ENCODE measurements at regions not wholly inside any gene's neighbourhood (a gene's known extent, or its start where the extent isn't known, plus 50 kb on each side); places are given as distances from the start of the nearest gene placed in this dataset.

DNA sequence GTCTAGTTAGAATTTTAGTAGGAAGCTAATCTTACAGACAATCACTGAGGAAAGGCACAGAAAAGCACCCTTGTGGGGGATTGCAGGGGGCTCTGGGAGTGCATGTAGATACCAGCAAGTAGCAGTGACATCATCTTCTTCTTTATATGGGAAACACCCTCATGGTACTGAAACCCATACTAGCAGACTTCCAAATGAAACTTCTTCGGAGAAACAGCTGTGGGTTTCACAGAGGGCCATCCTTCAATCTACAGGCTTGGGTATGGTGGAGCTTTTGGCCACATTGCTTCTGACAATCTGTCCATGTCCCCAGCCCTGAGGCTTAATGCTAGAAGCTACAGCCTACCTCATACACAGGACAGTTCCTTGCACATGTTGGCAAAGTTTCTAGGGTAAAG is 165.2 kb upstream of the NFIB start:
- CTCF ChIA-PET, result no interaction called here
- Histone ChIP-seq H3K4me3 (ENCODE audit: low read depth in 2 of 2, low read length in 2 of 2) (no peak overlapping the region), H3K4me1 (ENCODE audit: control insufficient read depth, insufficient read depth, low read length) (no peaks in the 10 kb centered on the region), H3K27me3 (ENCODE audit: control insufficient read depth, insufficient read depth, low read length) (no peaks in the 10 kb centered on the region), H3K36me3 (ENCODE audit: control insufficient read depth, insufficient read depth, low read length) (no peaks in the 10 kb centered on the region), H3K9me3 (ENCODE audit: control insufficient read depth, insufficient read depth, low read depth, low read length) (no peaks in the 10 kb centered on the region), H3K27ac (ENCODE audit: low read length) (no peak overlapping the region)
- no TSS peak for BruUV-seq (replicated peaks)
- intact Hi-C loops (cut with micrococcal nuclease; ENCODE audit: unreplicated experiment) (no loop called here), in situ Hi-C loops (cut with HindIII; ENCODE audit: low pct_unique_long_range_greater_than_20kb, low sequenced_read_pairs) (no loop called here)
- TF ChIP-seq, protein P1, sequence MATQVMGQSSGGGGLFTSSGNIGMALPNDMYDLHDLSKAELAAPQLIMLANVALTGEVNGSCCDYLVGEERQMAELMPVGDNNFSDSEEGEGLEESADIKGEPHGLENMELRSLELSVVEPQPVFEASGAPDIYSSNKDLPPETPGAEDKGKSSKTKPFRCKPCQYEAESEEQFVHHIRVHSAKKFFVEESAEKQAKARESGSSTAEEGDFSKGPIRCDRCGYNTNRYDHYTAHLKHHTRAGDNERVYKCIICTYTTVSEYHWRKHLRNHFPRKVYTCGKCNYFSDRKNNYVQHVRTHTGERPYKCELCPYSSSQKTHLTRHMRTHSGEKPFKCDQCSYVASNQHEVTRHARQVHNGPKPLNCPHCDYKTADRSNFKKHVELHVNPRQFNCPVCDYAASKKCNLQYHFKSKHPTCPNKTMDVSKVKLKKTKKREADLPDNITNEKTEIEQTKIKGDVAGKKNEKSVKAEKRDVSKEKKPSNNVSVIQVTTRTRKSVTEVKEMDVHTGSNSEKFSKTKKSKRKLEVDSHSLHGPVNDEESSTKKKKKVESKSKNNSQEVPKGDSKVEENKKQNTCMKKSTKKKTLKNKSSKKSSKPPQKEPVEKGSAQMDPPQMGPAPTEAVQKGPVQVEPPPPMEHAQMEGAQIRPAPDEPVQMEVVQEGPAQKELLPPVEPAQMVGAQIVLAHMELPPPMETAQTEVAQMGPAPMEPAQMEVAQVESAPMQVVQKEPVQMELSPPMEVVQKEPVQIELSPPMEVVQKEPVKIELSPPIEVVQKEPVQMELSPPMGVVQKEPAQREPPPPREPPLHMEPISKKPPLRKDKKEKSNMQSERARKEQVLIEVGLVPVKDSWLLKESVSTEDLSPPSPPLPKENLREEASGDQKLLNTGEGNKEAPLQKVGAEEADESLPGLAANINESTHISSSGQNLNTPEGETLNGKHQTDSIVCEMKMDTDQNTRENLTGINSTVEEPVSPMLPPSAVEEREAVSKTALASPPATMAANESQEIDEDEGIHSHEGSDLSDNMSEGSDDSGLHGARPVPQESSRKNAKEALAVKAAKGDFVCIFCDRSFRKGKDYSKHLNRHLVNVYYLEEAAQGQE (IDR thresholded peaks at IDR 0.05; ENCODE audit: insufficient read depth in 1 of 2, low read depth in 2 of 2, low read length in 1 of 2), result no peak
- no peak for ATAC-seq
- POLR2A ChIA-PET, result no interaction called here
- DNase-seq (ENCODE audit: low read depth, low spot score), result no peak

DNA sequence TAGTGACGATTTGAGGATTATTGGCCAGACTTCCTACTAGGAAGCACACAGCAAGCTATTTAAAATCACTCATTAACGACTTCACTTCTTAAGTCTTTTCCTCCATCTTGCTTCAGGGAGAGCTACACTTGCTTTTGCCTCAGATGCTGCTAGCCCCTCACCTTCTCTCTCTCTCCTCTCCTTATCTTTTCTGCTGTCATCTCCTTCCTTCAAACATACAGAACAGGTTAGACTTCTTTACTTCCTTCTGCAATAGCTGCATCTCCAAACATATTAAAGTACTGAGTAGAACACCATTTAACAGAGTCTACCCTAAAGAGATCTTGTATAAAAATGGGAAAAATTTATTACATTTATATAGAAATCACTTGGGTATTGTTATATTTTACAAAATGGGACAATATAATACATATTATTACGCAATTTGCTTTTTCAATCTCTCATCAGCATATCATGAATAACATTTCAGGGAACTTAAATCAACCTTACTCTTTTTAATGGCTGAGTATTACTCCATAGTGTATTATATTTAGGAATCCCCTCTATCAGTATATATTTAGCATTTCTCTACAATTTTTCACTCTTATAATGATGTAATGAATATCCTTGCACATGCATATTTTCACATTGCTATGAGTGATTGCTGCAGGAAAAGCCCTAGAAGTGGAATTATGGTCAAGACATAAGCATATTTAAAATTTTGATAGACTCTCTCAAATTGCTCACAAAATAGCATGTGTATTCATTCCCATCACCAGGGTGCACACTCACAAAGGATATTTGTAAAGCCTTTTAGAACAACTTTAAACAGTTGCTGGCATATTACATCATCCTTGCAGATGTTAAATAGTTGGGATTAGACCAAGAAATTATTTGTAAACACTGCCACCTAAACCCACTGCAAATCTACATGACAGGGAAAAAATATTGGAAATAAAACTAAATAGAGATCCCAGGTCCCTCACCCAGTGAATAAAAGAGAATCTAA is 164.5 kb upstream of the NFIB start:
- H3K36me3 ChIP-seq (ENCODE audit: control insufficient read depth, insufficient read depth, low read length), result no peaks in the 10 kb centered on the region
- TF ChIP-seq SIN3A (IDR thresholded peaks at IDR 0.05; ENCODE audit: borderline replicate concordance, insufficient read depth, low read depth, low read length) (no peak), POLR2AphosphoS5 (IDR thresholded peaks at IDR 0.05; ENCODE audit: low read depth, low read length) (no peak), TCF7L2 (IDR thresholded peaks at IDR 0.05; ENCODE audit: low read depth, low read length) (no peak)
- TF ChIP-seq, protein P2, sequence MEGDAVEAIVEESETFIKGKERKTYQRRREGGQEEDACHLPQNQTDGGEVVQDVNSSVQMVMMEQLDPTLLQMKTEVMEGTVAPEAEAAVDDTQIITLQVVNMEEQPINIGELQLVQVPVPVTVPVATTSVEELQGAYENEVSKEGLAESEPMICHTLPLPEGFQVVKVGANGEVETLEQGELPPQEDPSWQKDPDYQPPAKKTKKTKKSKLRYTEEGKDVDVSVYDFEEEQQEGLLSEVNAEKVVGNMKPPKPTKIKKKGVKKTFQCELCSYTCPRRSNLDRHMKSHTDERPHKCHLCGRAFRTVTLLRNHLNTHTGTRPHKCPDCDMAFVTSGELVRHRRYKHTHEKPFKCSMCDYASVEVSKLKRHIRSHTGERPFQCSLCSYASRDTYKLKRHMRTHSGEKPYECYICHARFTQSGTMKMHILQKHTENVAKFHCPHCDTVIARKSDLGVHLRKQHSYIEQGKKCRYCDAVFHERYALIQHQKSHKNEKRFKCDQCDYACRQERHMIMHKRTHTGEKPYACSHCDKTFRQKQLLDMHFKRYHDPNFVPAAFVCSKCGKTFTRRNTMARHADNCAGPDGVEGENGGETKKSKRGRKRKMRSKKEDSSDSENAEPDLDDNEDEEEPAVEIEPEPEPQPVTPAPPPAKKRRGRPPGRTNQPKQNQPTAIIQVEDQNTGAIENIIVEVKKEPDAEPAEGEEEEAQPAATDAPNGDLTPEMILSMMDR (IDR thresholded peaks at IDR 0.05), result no peak
- DNase-seq (ENCODE audit: low read depth, low spot score) (no peak), ATAC-seq (no peak)
- in situ Hi-C loops (cut with HindIII; ENCODE audit: low pct_unique_long_range_greater_than_20kb, low sequenced_read_pairs), result no loop called here
- no TSS peak for BruUV-seq (replicated peaks)
- ChIA-PET CTCF (no interaction called here), POLR2A (no interaction called here)
- no peak overlapping the region for H3K4me3 ChIP-seq (ENCODE audit: low read depth in 2 of 2, low read length in 2 of 2)
- H3K9me3 ChIP-seq (ENCODE audit: control insufficient read depth, insufficient read depth, low read depth, low read length), result no peaks in the 10 kb centered on the region
- no peaks in the 10 kb centered on the region for H3K4me1 ChIP-seq (ENCODE audit: control insufficient read depth, insufficient read depth, low read length)
- intact Hi-C loops (cut with micrococcal nuclease; ENCODE audit: unreplicated experiment), result no loop called here
- H3K27ac ChIP-seq (ENCODE audit: low read length), result no peak overlapping the region
- H3K27me3 ChIP-seq (ENCODE audit: control insufficient read depth, insufficient read depth, low read length), result no peaks in the 10 kb centered on the region

DNA sequence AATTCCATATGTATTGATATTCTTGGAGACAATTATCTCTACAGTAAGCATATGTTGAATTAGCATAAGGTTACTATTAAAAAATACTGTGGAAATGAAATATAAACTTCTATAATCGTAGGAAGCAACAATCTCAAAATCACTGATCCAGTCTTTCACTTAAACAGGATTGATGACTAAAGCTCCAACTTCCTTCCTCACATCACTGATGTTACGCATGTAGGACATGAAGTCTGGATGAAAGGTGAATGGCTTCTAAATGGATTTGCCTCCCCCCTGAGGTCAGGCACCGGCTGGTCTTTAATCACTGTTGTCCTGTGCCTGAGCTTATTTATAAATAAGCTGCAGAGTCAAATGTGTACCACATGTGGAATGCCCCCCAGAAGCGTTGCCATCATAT is 157.1 kb upstream of the NFIB start:
- no peaks in the 10 kb centered on the region for H3K9me3 ChIP-seq (ENCODE audit: control insufficient read depth, insufficient read depth, low read depth, low read length)
- in situ Hi-C loops (cut with HindIII; ENCODE audit: low pct_unique_long_range_greater_than_20kb, low sequenced_read_pairs), result no loop called here
- ATAC-seq (no peak), DNase-seq (ENCODE audit: low read depth, low spot score) (no peak)
- TF ChIP-seq TCF7L2 (IDR thresholded peaks at IDR 0.05; ENCODE audit: low read depth, low read length), result no peak
- TF ChIP-seq POLR2AphosphoS5 (IDR thresholded peaks at IDR 0.05; ENCODE audit: low read depth, low read length), result no peak
- TF ChIP-seq, protein P1 (IDR thresholded peaks at IDR 0.05; ENCODE audit: insufficient read depth in 1 of 2, low read depth in 2 of 2, low read length in 1 of 2), result no peak
- TF ChIP-seq SIN3A (IDR thresholded peaks at IDR 0.05; ENCODE audit: borderline replicate concordance, insufficient read depth, low read depth, low read length), result no peak
- TF ChIP-seq, protein P2 (IDR thresholded peaks at IDR 0.05), result no peak
- no peaks in the 10 kb centered on the region for H3K36me3 ChIP-seq (ENCODE audit: control insufficient read depth, insufficient read depth, low read length)
- H3K4me1 ChIP-seq (ENCODE audit: control insufficient read depth, insufficient read depth, low read length), result no peaks in the 10 kb centered on the region
- H3K27me3 ChIP-seq (ENCODE audit: control insufficient read depth, insufficient read depth, low read length), result no peaks in the 10 kb centered on the region
- no peak overlapping the region for H3K27ac ChIP-seq (ENCODE audit: low read length)
- ChIA-PET POLR2A (no interaction called here), CTCF (no interaction called here)
- intact Hi-C loops (cut with micrococcal nuclease; ENCODE audit: unreplicated experiment), result no loop called here
- no peak overlapping the region for H3K4me3 ChIP-seq (ENCODE audit: low read depth in 2 of 2, low read length in 2 of 2)
- BruUV-seq (replicated peaks), result no TSS peak
